ENCODE measurements at regions not wholly inside any gene's neighbourhood (a gene's known extent, or its start where the extent isn't known, plus 50 kb on each side); places are given as distances from the start of the nearest gene placed in this dataset.

DNA sequence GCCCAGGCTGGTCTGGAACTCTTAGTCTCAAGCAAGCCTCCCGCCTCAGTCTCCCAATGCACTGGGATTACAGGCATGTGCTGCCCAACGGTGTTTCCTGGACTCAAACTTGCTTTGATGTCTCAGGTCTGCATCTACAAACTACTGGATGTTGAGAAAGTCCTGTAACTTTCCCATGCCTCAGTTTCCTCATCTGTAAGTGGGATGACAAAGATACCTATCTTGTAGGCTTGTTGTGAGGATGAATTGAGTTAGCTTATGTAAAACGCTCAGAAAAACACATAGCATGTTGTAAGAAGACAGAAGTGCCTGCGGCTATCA is 63.6 kb upstream of the NUDT4 start:
- no peaks in the 10 kb centered on the region for H3K79me2 ChIP-seq (replicated peaks; ENCODE audit: insufficient read depth, low read length)
- no peak overlapping the region for H3K9ac ChIP-seq (ENCODE audit: low read length)

DNA sequence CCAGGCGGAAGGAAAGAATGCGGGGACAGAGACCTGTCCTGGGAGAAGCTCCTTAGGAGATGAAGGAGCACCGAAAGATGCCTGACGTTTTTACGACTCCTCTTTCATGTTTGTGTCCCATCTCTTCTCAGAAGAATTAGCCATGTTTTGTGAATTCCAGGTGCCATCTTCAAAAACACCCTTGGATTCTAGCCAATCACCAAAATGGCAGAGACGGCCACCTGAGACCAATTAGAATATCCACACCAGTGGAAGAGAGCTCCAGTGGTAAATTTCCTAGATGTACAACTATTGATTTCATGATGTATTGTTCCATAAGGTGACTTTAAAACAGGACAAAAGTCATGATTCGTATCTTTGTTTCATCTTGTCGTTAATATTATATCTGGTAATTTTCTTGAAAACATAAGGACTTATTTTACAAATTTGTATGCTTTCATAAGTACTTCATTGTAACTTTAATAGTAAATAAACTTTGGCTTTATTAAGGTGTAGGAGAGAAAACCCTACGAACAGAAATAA is 62.3 kb upstream of the NUDT4 start:
- Histone ChIP-seq H3K4me3 (ENCODE audit: low read length) (no peak overlapping the region), H3K9me2 (ENCODE audit: insufficient read depth, low read length) (no peaks in the 10 kb centered on the region), H3F3A (ENCODE audit: insufficient read depth, low read length, poor library complexity, severe bottlenecking) (no peaks in the 10 kb centered on the region), H3K4me2 (ENCODE audit: low read length) (no peak overlapping the region), H3K27ac (ENCODE audit: low read length) (no peak overlapping the region), H3K9me3 (ENCODE audit: low read length) (no peaks in the 10 kb centered on the region), H3K27me3 (ENCODE audit: insufficient read depth, low read depth, low read length) (no peaks in the 10 kb centered on the region), H3K9ac (ENCODE audit: low read length) (no peak overlapping the region), H3K79me2 (replicated peaks; ENCODE audit: insufficient read depth, low read length) (no peaks in the 10 kb centered on the region), H2AFZ (ENCODE audit: low read depth, low read length) (no peak overlapping the region), H4K20me1 (ENCODE audit: insufficient read depth) (no peaks in the 10 kb centered on the region), H3K36me3 (ENCODE audit: insufficient read depth, low read length) (no peaks in the 10 kb centered on the region)
- TF ChIP-seq EP300 (conservative IDR thresholded peaks at IDR 0.05; ENCODE audit: poor library complexity, severe bottlenecking) = no peak

More for the DNA sequence above, 63.6 kb upstream of the NUDT4 start:
- Histone ChIP-seq H3K36me3 (ENCODE audit: insufficient read depth, low read length) (no peaks in the 10 kb centered on the region), H3K4me2 (ENCODE audit: low read length) (no peak overlapping the region), H3K4me3 (ENCODE audit: low read length) (no peak overlapping the region), H2AFZ (ENCODE audit: low read depth, low read length) (no peak overlapping the region), H3K27ac (ENCODE audit: low read length) (no peak overlapping the region), H3K9me3 (ENCODE audit: low read length) (no peaks in the 10 kb centered on the region), H3K27me3 (ENCODE audit: insufficient read depth, low read depth, low read length) (no peaks in the 10 kb centered on the region), H3F3A (ENCODE audit: insufficient read depth, low read length, poor library complexity, severe bottlenecking) (no peaks in the 10 kb centered on the region), H3K9me2 (ENCODE audit: insufficient read depth, low read length) (no peaks in the 10 kb centered on the region), H4K20me1 (ENCODE audit: insufficient read depth) (no peaks in the 10 kb centered on the region)
- TF ChIP-seq EZH2 (IDR thresholded peaks at IDR 0.05; ENCODE audit: borderline replicate concordance, insufficient read depth, low read length, poor library complexity, severe bottlenecking) (no peak), EP300 (conservative IDR thresholded peaks at IDR 0.05; ENCODE audit: poor library complexity, severe bottlenecking) (no peak), RAD21 (conservative IDR thresholded peaks at IDR 0.05) (no peak), MXI1 (conservative IDR thresholded peaks at IDR 0.05; ENCODE audit: poor library complexity, severe bottlenecking) (no peak)

DNA sequence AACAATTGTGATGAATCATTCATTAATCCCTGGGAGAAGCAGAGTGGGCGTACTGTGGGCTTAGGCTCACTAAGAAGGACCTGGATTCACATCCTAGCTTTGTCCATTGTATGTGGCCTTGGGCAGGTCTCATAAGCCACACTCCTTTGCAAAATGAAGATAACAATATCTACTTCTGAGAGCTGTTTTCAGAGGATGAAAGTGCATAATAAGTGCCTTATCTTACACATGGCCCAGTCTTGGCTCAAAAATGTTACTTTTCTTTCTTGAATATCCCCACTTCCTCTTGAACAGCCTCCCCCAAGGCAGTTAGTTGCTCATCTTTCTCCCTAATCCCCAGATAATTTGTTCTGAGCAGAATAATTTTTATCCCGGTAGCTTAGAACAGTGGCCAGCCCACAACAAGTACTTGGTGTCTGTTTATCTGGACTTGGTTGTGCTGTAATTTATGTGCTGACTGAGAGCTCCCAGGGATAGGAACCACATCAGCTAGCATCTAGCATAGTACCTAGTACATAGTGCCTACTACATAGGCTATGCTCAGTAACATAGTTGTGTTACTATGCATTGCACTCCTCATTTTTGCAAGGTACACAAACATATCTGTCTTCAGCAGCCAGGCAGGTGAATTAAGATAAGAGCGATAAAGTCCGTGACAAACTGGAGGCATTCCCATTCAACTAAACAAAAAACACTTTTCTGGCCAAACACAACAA is 61.7 kb upstream of the NUDT4 start:
- Histone ChIP-seq H3F3A (ENCODE audit: insufficient read depth, low read length, poor library complexity, severe bottlenecking) (no peaks in the 10 kb centered on the region), H3K79me2 (replicated peaks; ENCODE audit: insufficient read depth, low read length) (no peaks in the 10 kb centered on the region), H2AFZ (ENCODE audit: low read depth, low read length) (no peak overlapping the region), H3K36me3 (ENCODE audit: insufficient read depth, low read length) (no peaks in the 10 kb centered on the region), H3K4me2 (ENCODE audit: low read length) (no peak overlapping the region), H3K9ac (ENCODE audit: low read length) (no peak overlapping the region), H3K9me3 (ENCODE audit: low read length) (no peaks in the 10 kb centered on the region), H3K27me3 (ENCODE audit: insufficient read depth, low read depth, low read length) (no peaks in the 10 kb centered on the region), H4K20me1 (ENCODE audit: insufficient read depth) (no peaks in the 10 kb centered on the region), H3K27ac (ENCODE audit: low read length) (no peak overlapping the region), H3K4me3 (ENCODE audit: low read length) (no peak overlapping the region), H3K9me2 (ENCODE audit: insufficient read depth, low read length) (no peaks in the 10 kb centered on the region)
- TF ChIP-seq MXI1 (conservative IDR thresholded peaks at IDR 0.05; ENCODE audit: poor library complexity, severe bottlenecking) = no peak
- TF ChIP-seq EZH2 (IDR thresholded peaks at IDR 0.05; ENCODE audit: borderline replicate concordance, insufficient read depth, low read length, poor library complexity, severe bottlenecking) = no peak
- TF ChIP-seq POLR2AphosphoS5 (IDR thresholded peaks at IDR 0.05) = no peak
- TF ChIP-seq EP300 (conservative IDR thresholded peaks at IDR 0.05; ENCODE audit: poor library complexity, severe bottlenecking) = no peak
- TF ChIP-seq, protein P1, sequence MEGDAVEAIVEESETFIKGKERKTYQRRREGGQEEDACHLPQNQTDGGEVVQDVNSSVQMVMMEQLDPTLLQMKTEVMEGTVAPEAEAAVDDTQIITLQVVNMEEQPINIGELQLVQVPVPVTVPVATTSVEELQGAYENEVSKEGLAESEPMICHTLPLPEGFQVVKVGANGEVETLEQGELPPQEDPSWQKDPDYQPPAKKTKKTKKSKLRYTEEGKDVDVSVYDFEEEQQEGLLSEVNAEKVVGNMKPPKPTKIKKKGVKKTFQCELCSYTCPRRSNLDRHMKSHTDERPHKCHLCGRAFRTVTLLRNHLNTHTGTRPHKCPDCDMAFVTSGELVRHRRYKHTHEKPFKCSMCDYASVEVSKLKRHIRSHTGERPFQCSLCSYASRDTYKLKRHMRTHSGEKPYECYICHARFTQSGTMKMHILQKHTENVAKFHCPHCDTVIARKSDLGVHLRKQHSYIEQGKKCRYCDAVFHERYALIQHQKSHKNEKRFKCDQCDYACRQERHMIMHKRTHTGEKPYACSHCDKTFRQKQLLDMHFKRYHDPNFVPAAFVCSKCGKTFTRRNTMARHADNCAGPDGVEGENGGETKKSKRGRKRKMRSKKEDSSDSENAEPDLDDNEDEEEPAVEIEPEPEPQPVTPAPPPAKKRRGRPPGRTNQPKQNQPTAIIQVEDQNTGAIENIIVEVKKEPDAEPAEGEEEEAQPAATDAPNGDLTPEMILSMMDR (IDR thresholded peaks at IDR 0.05; ENCODE audit: poor library complexity, severe bottlenecking) = no peak
- TF ChIP-seq, protein P2, sequence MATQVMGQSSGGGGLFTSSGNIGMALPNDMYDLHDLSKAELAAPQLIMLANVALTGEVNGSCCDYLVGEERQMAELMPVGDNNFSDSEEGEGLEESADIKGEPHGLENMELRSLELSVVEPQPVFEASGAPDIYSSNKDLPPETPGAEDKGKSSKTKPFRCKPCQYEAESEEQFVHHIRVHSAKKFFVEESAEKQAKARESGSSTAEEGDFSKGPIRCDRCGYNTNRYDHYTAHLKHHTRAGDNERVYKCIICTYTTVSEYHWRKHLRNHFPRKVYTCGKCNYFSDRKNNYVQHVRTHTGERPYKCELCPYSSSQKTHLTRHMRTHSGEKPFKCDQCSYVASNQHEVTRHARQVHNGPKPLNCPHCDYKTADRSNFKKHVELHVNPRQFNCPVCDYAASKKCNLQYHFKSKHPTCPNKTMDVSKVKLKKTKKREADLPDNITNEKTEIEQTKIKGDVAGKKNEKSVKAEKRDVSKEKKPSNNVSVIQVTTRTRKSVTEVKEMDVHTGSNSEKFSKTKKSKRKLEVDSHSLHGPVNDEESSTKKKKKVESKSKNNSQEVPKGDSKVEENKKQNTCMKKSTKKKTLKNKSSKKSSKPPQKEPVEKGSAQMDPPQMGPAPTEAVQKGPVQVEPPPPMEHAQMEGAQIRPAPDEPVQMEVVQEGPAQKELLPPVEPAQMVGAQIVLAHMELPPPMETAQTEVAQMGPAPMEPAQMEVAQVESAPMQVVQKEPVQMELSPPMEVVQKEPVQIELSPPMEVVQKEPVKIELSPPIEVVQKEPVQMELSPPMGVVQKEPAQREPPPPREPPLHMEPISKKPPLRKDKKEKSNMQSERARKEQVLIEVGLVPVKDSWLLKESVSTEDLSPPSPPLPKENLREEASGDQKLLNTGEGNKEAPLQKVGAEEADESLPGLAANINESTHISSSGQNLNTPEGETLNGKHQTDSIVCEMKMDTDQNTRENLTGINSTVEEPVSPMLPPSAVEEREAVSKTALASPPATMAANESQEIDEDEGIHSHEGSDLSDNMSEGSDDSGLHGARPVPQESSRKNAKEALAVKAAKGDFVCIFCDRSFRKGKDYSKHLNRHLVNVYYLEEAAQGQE (IDR thresholded peaks at IDR 0.05; ENCODE audit: borderline replicate concordance) = no peak
- TF ChIP-seq TAF1 (IDR thresholded peaks at IDR 0.05; ENCODE audit: low read depth) = no peak
- TF ChIP-seq SMC3 (conservative IDR thresholded peaks at IDR 0.05; ENCODE audit: poor library complexity) = no peak
- TF ChIP-seq RAD21 (conservative IDR thresholded peaks at IDR 0.05) = no peak

Data from neural cell (in vitro differentiated cells).